ENCODE measurements at regions not wholly inside any gene's neighbourhood (a gene's known extent, or its start where the extent isn't known, plus 50 kb on each side); places are given as distances from the start of the nearest gene placed in this dataset.

DNA sequence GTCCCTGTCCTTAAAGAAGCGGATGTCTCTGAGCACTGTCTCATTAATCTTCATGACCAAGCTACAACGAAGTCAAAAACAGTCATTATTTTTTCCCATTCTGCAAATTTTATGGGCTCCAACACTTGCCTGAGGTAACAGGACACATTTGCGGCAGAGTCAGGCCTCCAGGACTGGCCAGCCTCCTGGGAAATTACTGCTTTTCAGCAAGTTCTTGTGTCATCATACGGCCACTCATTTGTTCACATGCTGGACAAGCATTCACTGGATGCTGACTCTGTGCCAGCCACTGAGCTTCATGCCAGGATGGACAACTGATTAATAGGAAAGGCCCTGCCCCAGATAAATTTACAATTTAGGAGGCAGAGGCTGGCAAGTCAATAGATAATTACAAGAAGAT lies 305.7 kb downstream of the ACTL7B start:
- H3K27me3 Mint-ChIP-seq: no peaks in the 10 kb centered on the region
- Histone ChIP-seq H3K9me3 (ENCODE audit: control extremely low read depth in 1 of 3, control insufficient read depth in 2 of 3, insufficient read depth in 1 of 3, low read length in 2 of 3) (no peaks in the 10 kb centered on the region), H3K9ac (ENCODE audit: low read length) (no peak overlapping the region), H3K4me3 (ENCODE audit: control extremely low read depth in 1 of 5, extremely low read depth in 1 of 5, insufficient read depth in 1 of 5, low read depth in 2 of 5, low read length in 4 of 5) (no peak overlapping the region), H2AFZ (ENCODE audit: insufficient read depth, low read depth, low read length, poor library complexity, severe bottlenecking) (no peak overlapping the region), H3K4me2 (replicated peaks; ENCODE audit: low read depth, low read length, poor library complexity, severe bottlenecking) (no peak overlapping the region), H3K27ac (ENCODE audit: low read length in 2 of 2) (no peak overlapping the region), H4K20me1 (ENCODE audit: control insufficient read depth, insufficient read depth, low read length, poor library complexity, severe bottlenecking) (no peaks in the 10 kb centered on the region), H3K4me1 (ENCODE audit: control insufficient read depth in 2 of 2, insufficient read depth in 2 of 2, low read length in 2 of 2) (no peaks in the 10 kb centered on the region), H3K79me2 (ENCODE audit: control insufficient read depth, insufficient read depth, low read length) (no peaks in the 10 kb centered on the region), H3K27me3 (replicated peaks in 1 of 4; ENCODE audit: control extremely low read depth in 1 of 4, control insufficient read depth in 3 of 4, insufficient read depth in 4 of 4, low read length in 3 of 4) (no peaks in the 10 kb centered on the region), H3K36me3 (replicated peaks in 1 of 2; ENCODE audit: control extremely low read depth in 1 of 2, control insufficient read depth in 1 of 2, extremely low read depth in 1 of 2, insufficient read depth in 2 of 2, low read length in 1 of 2) (no peaks in the 10 kb centered on the region)
- WGBS (ENCODE audit: insufficient coverage): 91% methylated on average over 4 of the region's 4 CpGs
- POLR2A ChIA-PET: no interaction called here
- intact Hi-C loops (cut with micrococcal nuclease): no loop called here
- H3K27ac Mint-ChIP-seq: no peak overlapping the region
- ATAC-seq (ENCODE audit: low read depth): no peak
- TF ChIP-seq, protein P1, sequence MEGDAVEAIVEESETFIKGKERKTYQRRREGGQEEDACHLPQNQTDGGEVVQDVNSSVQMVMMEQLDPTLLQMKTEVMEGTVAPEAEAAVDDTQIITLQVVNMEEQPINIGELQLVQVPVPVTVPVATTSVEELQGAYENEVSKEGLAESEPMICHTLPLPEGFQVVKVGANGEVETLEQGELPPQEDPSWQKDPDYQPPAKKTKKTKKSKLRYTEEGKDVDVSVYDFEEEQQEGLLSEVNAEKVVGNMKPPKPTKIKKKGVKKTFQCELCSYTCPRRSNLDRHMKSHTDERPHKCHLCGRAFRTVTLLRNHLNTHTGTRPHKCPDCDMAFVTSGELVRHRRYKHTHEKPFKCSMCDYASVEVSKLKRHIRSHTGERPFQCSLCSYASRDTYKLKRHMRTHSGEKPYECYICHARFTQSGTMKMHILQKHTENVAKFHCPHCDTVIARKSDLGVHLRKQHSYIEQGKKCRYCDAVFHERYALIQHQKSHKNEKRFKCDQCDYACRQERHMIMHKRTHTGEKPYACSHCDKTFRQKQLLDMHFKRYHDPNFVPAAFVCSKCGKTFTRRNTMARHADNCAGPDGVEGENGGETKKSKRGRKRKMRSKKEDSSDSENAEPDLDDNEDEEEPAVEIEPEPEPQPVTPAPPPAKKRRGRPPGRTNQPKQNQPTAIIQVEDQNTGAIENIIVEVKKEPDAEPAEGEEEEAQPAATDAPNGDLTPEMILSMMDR (IDR thresholded peaks at IDR 0.05): no peak
- TF ChIP-seq EZH2 (IDR thresholded peaks at IDR 0.05; ENCODE audit: borderline replicate concordance, insufficient read depth, low read depth, low read length, poor library complexity, severe bottlenecking): no peak
- no peaks in the 10 kb centered on the region for H3K9me3 Mint-ChIP-seq (ENCODE audit: insufficient read depth)
- CTCF ChIA-PET: no interaction called here
- no peak overlapping the region for H3K4me3 Mint-ChIP-seq
- H3K4me1 Mint-ChIP-seq: no peaks in the 10 kb centered on the region
- no peak for DNase-seq

DNA sequence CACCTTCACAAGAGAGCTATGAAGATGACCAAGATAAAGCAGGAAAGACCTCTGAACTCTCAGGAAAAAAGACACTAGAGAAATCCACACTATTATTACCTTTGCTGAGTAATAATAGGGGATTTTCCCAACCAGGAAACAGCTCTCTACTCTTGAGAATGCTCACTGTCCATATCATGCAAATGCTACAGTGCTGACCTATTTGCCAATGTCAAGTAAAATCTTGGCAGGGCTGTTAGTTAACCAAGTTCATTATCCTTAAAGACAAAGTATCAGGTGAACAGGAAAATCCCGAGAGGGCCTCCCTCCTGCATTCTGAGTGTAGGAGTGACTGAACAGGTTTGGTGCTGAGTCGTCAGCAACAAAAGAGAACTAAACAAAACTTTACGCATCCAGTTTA lies 306.6 kb downstream of the ACTL7B start:
- Histone ChIP-seq H3K4me3 (ENCODE audit: control extremely low read depth in 1 of 5, extremely low read depth in 1 of 5, insufficient read depth in 1 of 5, low read depth in 2 of 5, low read length in 4 of 5) (no peak overlapping the region), H4K20me1 (ENCODE audit: control insufficient read depth, insufficient read depth, low read length, poor library complexity, severe bottlenecking) (no peaks in the 10 kb centered on the region), H2AFZ (ENCODE audit: insufficient read depth, low read depth, low read length, poor library complexity, severe bottlenecking) (no peak overlapping the region), H3K4me2 (replicated peaks; ENCODE audit: low read depth, low read length, poor library complexity, severe bottlenecking) (no peak overlapping the region), H3K9ac (ENCODE audit: low read length) (no peak overlapping the region), H3K79me2 (ENCODE audit: control insufficient read depth, insufficient read depth, low read length) (no peaks in the 10 kb centered on the region), H3K27me3 (replicated peaks in 1 of 4; ENCODE audit: control extremely low read depth in 1 of 4, control insufficient read depth in 3 of 4, insufficient read depth in 4 of 4, low read length in 3 of 4) (no peaks in the 10 kb centered on the region), H3K27ac (ENCODE audit: low read length in 2 of 2) (no peak overlapping the region), H3K36me3 (replicated peaks in 1 of 2; ENCODE audit: control extremely low read depth in 1 of 2, control insufficient read depth in 1 of 2, extremely low read depth in 1 of 2, insufficient read depth in 2 of 2, low read length in 1 of 2) (no peaks in the 10 kb centered on the region), H3K9me3 (ENCODE audit: control extremely low read depth in 1 of 3, control insufficient read depth in 2 of 3, insufficient read depth in 1 of 3, low read length in 2 of 3) (no peaks in the 10 kb centered on the region), H3K4me1 (ENCODE audit: control insufficient read depth in 2 of 2, insufficient read depth in 2 of 2, low read length in 2 of 2) (no peaks in the 10 kb centered on the region)
- POLR2A ChIA-PET: no interaction called here
- intact Hi-C loops (cut with micrococcal nuclease): no loop called here
- no peak for DNase-seq
- H3K4me1 Mint-ChIP-seq: no peaks in the 10 kb centered on the region
- no peak overlapping the region for H3K4me3 Mint-ChIP-seq
- no peaks in the 10 kb centered on the region for H3K27me3 Mint-ChIP-seq
- no peak overlapping the region for H3K27ac Mint-ChIP-seq
- CTCF ChIA-PET: no interaction called here
- no peak for ATAC-seq (ENCODE audit: low read depth)
- 100% methylated on average over 2 of the region's 3 CpGs for WGBS (ENCODE audit: insufficient coverage)
- no peaks in the 10 kb centered on the region for H3K9me3 Mint-ChIP-seq (ENCODE audit: insufficient read depth)
- TF ChIP-seq EZH2 (IDR thresholded peaks at IDR 0.05; ENCODE audit: borderline replicate concordance, insufficient read depth, low read depth, low read length, poor library complexity, severe bottlenecking): no peak
- TF ChIP-seq, protein P1 (IDR thresholded peaks at IDR 0.05): no peak

Data from B cell (primary cell).